Activated B cell treated with CpG ODN at 0.5 μM for 24 hours (primary cell): ENCODE measurements at regions not wholly inside any gene's neighbourhood (a gene's known extent, or its start where the extent isn't known, plus 50 kb on each side); places are given as distances from the start of the nearest gene placed in this dataset.

ENCODE experiments used
- ATAC-seq: fragments of 200-7000 bp; cut with Tn5 transposase; one replicate; pipeline ENCODE4 v1.10.0; 2021; ENCODE audit warnings: low read depth, mild to moderate bottlenecking, moderate library complexity
- CTCF ChIA-PET: fragments of 350-600 bp; sonication (Branson Sonifier 250); formaldehyde crosslinking; loops from one replicate; lab custom pipeline; 2021; ENCODE audit warnings: antibody characterized with exemption; lab: Charles Lee
- POLR2A ChIA-PET: fragments of 350-600 bp; sonication (Branson Sonifier 250); formaldehyde crosslinking; loops from one replicate; lab custom pipeline; 2021; ENCODE audit warnings: antibody characterized with exemption; lab: Charles Lee
- DNase-seq: peaks from one replicate; pipeline ENCODE4 v3.0.0; 2022
- H3K27ac Mint-ChIP-seq: one replicate; pipeline ENCODE4 v1.8.0; 2020; ENCODE audit warnings: mixed read lengths
- H3K27me3 Mint-ChIP-seq: one replicate; pipeline ENCODE4 v1.8.0; 2021; ENCODE audit warnings: mixed read lengths
- H3K36me3 Mint-ChIP-seq: one replicate; pipeline ENCODE4 v1.8.0; 2021; ENCODE audit warnings: low read depth, mixed read lengths
- H3K4me1 Mint-ChIP-seq: one replicate; pipeline ENCODE4 v1.8.0; 2021; ENCODE audit warnings: mixed read lengths
- H3K4me3 Mint-ChIP-seq: one replicate; pipeline ENCODE4 v1.8.0; 2020; ENCODE audit warnings: mild to moderate bottlenecking, mixed read lengths
- H3K9me3 Mint-ChIP-seq: one replicate; pipeline ENCODE4 v1.8.0; 2020; ENCODE audit warnings: mixed read lengths
- CTCF ChIP-seq: fragments of 200-600 bp; IDR thresholded peaks from one replicate; pipeline ENCODE4 v1.8.0; 2022; ENCODE audit warnings: antibody characterized with exemption, mild to moderate bottlenecking
- intact Hi-C: fragments of 100-400 bp; cut with micrococcal nuclease; formaldehyde crosslinking; loops from one replicate; pipeline ENCODE4 v1.15.1; 2024

DNA sequence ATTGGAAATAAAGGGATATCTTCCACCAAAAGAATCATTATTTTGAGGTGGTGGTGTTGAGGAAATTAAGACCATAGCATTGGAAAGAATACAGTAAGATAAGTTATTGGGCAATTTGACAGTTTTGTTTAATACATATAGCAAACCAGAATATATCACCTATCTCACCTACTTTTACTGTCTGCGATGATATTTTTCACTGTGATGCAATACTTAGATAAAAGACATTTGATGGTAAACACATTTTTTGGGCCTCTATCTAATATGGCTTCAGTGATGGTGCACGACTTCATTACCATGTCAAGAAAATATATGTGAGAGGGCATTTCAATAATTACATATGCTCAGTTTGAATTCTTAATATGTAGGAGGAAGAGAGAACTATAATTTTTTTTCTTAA, 93.7 kb upstream of the MAGI2 start:
- CTCF ChIA-PET: no interaction called here
- no peak for TF ChIP-seq CTCF
- Mint-ChIP-seq H3K4me1 (no peaks in the 10 kb centered on the region), H3K27me3 (no peaks in the 10 kb centered on the region), H3K9me3 (no peaks in the 10 kb centered on the region), H3K36me3 (no peaks in the 10 kb centered on the region), H3K27ac (no peak overlapping the region), H3K4me3 (no peak overlapping the region)
- no peak for ATAC-seq
- no peak for DNase-seq
- intact Hi-C loops: no loop called here
- POLR2A ChIA-PET: no interaction called here

DNA sequence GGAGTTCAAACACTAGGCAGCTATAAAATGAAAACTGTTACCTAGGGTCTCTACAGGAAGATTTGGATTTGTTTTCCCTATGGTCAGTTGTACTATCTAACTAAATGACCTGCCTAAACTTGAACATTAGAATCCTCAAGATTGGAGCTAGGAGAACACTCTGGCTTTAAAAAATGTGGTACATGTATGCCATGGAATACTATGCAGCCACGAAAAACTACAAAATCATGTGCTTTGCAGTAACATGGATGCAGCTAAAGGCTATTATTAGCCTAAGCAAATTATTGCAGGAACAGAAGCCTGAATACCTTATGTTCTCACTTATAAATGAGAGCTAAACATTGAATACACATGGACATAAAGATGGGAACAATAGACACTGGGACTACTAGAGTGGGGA, 87.1 kb upstream of the MAGI2 start:
- H3K36me3 Mint-ChIP-seq: no peaks in the 10 kb centered on the region
- H3K4me1 Mint-ChIP-seq: no peaks in the 10 kb centered on the region
- no peak overlapping the region for H3K4me3 Mint-ChIP-seq
- intact Hi-C loops: no loop called here
- DNase-seq (no peak), ATAC-seq (no peak)
- ChIA-PET CTCF (no interaction called here), POLR2A (no interaction called here)
- no peak for TF ChIP-seq CTCF
- H3K9me3 Mint-ChIP-seq: no peaks in the 10 kb centered on the region
- no peaks in the 10 kb centered on the region for H3K27me3 Mint-ChIP-seq
- H3K27ac Mint-ChIP-seq: no peak overlapping the region

GRCh38 chr7:79534128-79534527, 80.7 kb upstream of the MAGI2 start:
- Mint-ChIP-seq H3K4me3 (no peak overlapping the region), H3K4me1 (no peaks in the 10 kb centered on the region), H3K27me3 (no peaks in the 10 kb centered on the region), H3K27ac (no peak overlapping the region), H3K36me3 (no peaks in the 10 kb centered on the region), H3K9me3 (no peaks in the 10 kb centered on the region)
- intact Hi-C loops: no loop called here
- POLR2A ChIA-PET: no interaction called here
- ATAC-seq (no peak), DNase-seq (no peak)
- TF ChIP-seq CTCF: no peak
- CTCF ChIA-PET: no interaction called here

DNA sequence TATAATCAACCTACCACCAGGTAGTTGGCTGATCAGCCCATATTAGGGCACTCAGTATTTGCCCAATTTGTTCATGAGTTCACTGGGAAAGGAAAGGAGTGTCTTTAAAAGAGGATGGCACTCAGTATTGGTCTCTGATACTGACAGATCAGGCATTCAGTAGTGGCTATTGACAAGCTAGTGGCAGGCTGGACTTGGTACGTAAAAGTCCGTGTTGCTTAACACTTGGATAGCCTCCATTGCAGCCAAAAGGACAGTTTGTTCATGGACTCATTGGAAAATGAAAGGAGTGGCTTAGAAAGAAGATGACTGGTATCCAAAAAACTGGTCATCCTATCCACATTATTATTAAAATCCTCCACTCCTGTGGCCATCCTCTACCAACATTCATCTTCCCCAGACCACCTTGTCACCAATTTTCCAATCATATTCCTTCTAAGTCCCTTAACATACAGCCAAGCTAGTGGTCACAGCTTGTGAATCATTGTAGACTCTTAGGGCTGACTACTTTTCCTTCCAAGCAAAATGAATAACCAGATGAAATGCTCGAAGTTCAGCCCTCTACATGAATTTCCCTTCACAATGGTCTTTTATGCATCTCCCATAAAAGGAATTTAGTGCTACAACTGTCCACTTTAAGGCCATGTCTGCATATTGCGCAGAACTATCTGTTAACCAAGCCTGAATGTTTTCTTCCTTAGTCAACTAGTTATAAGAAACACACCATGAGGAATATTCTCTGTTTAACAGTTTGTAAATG, 78.6 kb upstream of the MAGI2 start:
- ChIA-PET CTCF (no interaction called here), POLR2A (no interaction called here)
- no peaks in the 10 kb centered on the region for H3K36me3 Mint-ChIP-seq
- no peaks in the 10 kb centered on the region for H3K9me3 Mint-ChIP-seq
- intact Hi-C loops: no loop called here
- ATAC-seq: no peak
- TF ChIP-seq CTCF: no peak
- no peak for DNase-seq
- no peak overlapping the region for H3K27ac Mint-ChIP-seq
- H3K4me3 Mint-ChIP-seq: no peak overlapping the region
- H3K4me1 Mint-ChIP-seq: no peaks in the 10 kb centered on the region
- no peaks in the 10 kb centered on the region for H3K27me3 Mint-ChIP-seq

- DNase-seq (no peak), ATAC-seq (no peak)
- Mint-ChIP-seq H3K4me1 (no peaks in the 10 kb centered on the region), H3K27ac (no peak overlapping the region), H3K36me3 (no peaks in the 10 kb centered on the region), H3K9me3 (no peaks in the 10 kb centered on the region), H3K4me3 (no peak overlapping the region), H3K27me3 (no peaks in the 10 kb centered on the region)
- TF ChIP-seq CTCF: no peak
- ChIA-PET CTCF (no interaction called here), POLR2A (no interaction called here)
- intact Hi-C loops: no loop called here
Observed at GRCh38 chr7:79531116-79531515, 77.6 kb upstream of the MAGI2 start.
